ENCODE measurements at regions not wholly inside any gene's neighbourhood (a gene's known extent, or its start where the extent isn't known, plus 50 kb on each side); places are given as distances from the start of the nearest gene placed in this dataset.

GRCh38 chr11:70818351-70818750 lies 420.0 kb downstream of the CTTN start:
- DNase-seq (ENCODE audit: low read depth, low spot score) = no peak

GRCh38 chr11:70819022-70819421 lies 420.7 kb downstream of the CTTN start:
- DNase-seq (ENCODE audit: low read depth, low spot score) = no peak

- no peak for DNase-seq (ENCODE audit: low read depth, low spot score)
These were observed 422.0 kb downstream of the CTTN start for GRCh38 chr11:70820311-70820710.

GRCh38 chr11:70820712-70821111 lies 422.4 kb downstream of the CTTN start:
- no peak for DNase-seq (ENCODE audit: low read depth, low spot score)

GRCh38 chr11:70823771-70824170 lies 425.4 kb downstream of the CTTN start:
- DNase-seq (ENCODE audit: low read depth, low spot score) = no peak

- no peak for DNase-seq (ENCODE audit: low read depth, low spot score)
These were observed 426.4 kb downstream of the CTTN start for GRCh38 chr11:70824605-70825245.

GRCh38 chr11:70825893-70826540 lies 426.4 kb downstream of the SHANK2 start:
- no peak for DNase-seq (ENCODE audit: low read depth, low spot score)

GRCh38 chr11:70826541-70827335 lies 425.6 kb downstream of the SHANK2 start:
- no peak for DNase-seq (ENCODE audit: low read depth, low spot score)

GRCh38 chr11:70828593-70829082 lies 423.7 kb downstream of the SHANK2 start:
- no peak for DNase-seq (ENCODE audit: low read depth, low spot score)

- DNase-seq (ENCODE audit: low read depth, low spot score) = no peak
These were observed 423.1 kb downstream of the SHANK2 start for GRCh38 chr11:70829134-70829885.

GRCh38 chr11:70829886-70830272 lies 422.5 kb downstream of the SHANK2 start:
- DNase-seq (ENCODE audit: low read depth, low spot score) = no peak

- no peak for DNase-seq (ENCODE audit: low read depth, low spot score)
These were observed 419.4 kb downstream of the SHANK2 start for GRCh38 chr11:70833011-70833410.

GRCh38 chr11:70833554-70833953 lies 418.8 kb downstream of the SHANK2 start:
- no peak for DNase-seq (ENCODE audit: low read depth, low spot score)

- DNase-seq (ENCODE audit: low read depth, low spot score) = no peak
These were observed 418.0 kb downstream of the SHANK2 start for GRCh38 chr11:70834277-70834940.

GRCh38 chr11:70834984-70835560 lies 417.3 kb downstream of the SHANK2 start:
- DNase-seq (ENCODE audit: low read depth, low spot score) = no peak

GRCh38 chr11:70836071-70836470 lies 416.3 kb downstream of the SHANK2 start:
- DNase-seq (ENCODE audit: low read depth, low spot score) = no peak

GRCh38 chr11:70838198-70838597 lies 414.2 kb downstream of the SHANK2 start:
- no peak for DNase-seq (ENCODE audit: low read depth, low spot score)

GRCh38 chr11:70839851-70840250 lies 412.5 kb downstream of the SHANK2 start:
- DNase-seq (ENCODE audit: low read depth, low spot score) = no peak

- no peak for DNase-seq (ENCODE audit: low read depth, low spot score)
These were observed 411.1 kb downstream of the SHANK2 start for GRCh38 chr11:70841264-70841663.

- DNase-seq (ENCODE audit: low read depth, low spot score) = no peak
These were observed 410.1 kb downstream of the SHANK2 start for GRCh38 chr11:70842256-70842655.

- no peak for DNase-seq (ENCODE audit: low read depth, low spot score)
These were observed 409.7 kb downstream of the SHANK2 start for GRCh38 chr11:70842701-70843100.
